ENCODE measurements at regions not wholly inside any gene's neighbourhood (a gene's known extent, or its start where the extent isn't known, plus 50 kb on each side); places are given as distances from the start of the nearest gene placed in this dataset.

GRCh38 chr20:24109008-24109407 is 120.4 kb upstream of the GGTLC1 start:
- no peak for TF ChIP-seq CTCF (IDR thresholded peaks at IDR 0.05; ENCODE audit: unreplicated experiment)
- Mint-ChIP-seq H3K27me3 (ENCODE audit: unreplicated experiment) (peaks cover 4% of the 10 kb centered on the region), H3K4me3 (ENCODE audit: unreplicated experiment) (no peak overlapping the region), H3K9me3 (ENCODE audit: unreplicated experiment) (no peaks in the 10 kb centered on the region), H3K4me1 (ENCODE audit: unreplicated experiment) (no peaks in the 10 kb centered on the region), H3K36me3 (ENCODE audit: low read depth, unreplicated experiment) (no peaks in the 10 kb centered on the region), H3K27ac (ENCODE audit: unreplicated experiment) (no peak overlapping the region)
- DNase-seq (ENCODE audit: low spot score): no peak

- no peak for DNase-seq (ENCODE audit: low spot score)
- Mint-ChIP-seq H3K4me3 (ENCODE audit: unreplicated experiment) (no peak overlapping the region), H3K9me3 (ENCODE audit: unreplicated experiment) (no peaks in the 10 kb centered on the region), H3K27me3 (ENCODE audit: unreplicated experiment) (peaks cover 4% of the 10 kb centered on the region), H3K27ac (ENCODE audit: unreplicated experiment) (no peak overlapping the region), H3K36me3 (ENCODE audit: low read depth, unreplicated experiment) (no peaks in the 10 kb centered on the region), H3K4me1 (ENCODE audit: unreplicated experiment) (no peaks in the 10 kb centered on the region)
- TF ChIP-seq CTCF (IDR thresholded peaks at IDR 0.05; ENCODE audit: unreplicated experiment): no peak
Measured at GRCh38 chr20:24108581-24108980, 120.0 kb upstream of the GGTLC1 start.

GRCh38 chr20:24106801-24107445 is 118.3 kb upstream of the GGTLC1 start:
- H3K9me3 Mint-ChIP-seq (ENCODE audit: unreplicated experiment): no peaks in the 10 kb centered on the region
- no peak for DNase-seq (ENCODE audit: low spot score)
- H3K36me3 Mint-ChIP-seq (ENCODE audit: low read depth, unreplicated experiment): no peaks in the 10 kb centered on the region
- H3K4me3 Mint-ChIP-seq (ENCODE audit: unreplicated experiment): no peak overlapping the region
- H3K27ac Mint-ChIP-seq (ENCODE audit: unreplicated experiment): no peak overlapping the region
- no peaks in the 10 kb centered on the region for H3K4me1 Mint-ChIP-seq (ENCODE audit: unreplicated experiment)
- TF ChIP-seq CTCF (IDR thresholded peaks at IDR 0.05; ENCODE audit: unreplicated experiment): no peak
- H3K27me3 Mint-ChIP-seq (ENCODE audit: unreplicated experiment): peaks cover 4% of the 10 kb centered on the region

- Mint-ChIP-seq H3K27me3 (ENCODE audit: unreplicated experiment) (peaks cover 4% of the 10 kb centered on the region), H3K9me3 (ENCODE audit: unreplicated experiment) (no peaks in the 10 kb centered on the region), H3K36me3 (ENCODE audit: low read depth, unreplicated experiment) (no peaks in the 10 kb centered on the region), H3K27ac (ENCODE audit: unreplicated experiment) (no peak overlapping the region), H3K4me3 (ENCODE audit: unreplicated experiment) (no peak overlapping the region), H3K4me1 (ENCODE audit: unreplicated experiment) (no peaks in the 10 kb centered on the region)
- no peak for DNase-seq (ENCODE audit: low spot score)
- no peak for TF ChIP-seq CTCF (IDR thresholded peaks at IDR 0.05; ENCODE audit: unreplicated experiment)
Measured at GRCh38 chr20:24106150-24106800, 117.7 kb upstream of the GGTLC1 start.

- no peak overlapping the region for H3K27ac Mint-ChIP-seq (ENCODE audit: unreplicated experiment)
- H3K36me3 Mint-ChIP-seq (ENCODE audit: low read depth, unreplicated experiment): no peaks in the 10 kb centered on the region
- H3K27me3 Mint-ChIP-seq (ENCODE audit: unreplicated experiment): peaks cover 4% of the 10 kb centered on the region
Measured at GRCh38 chr20:24102749-24103333, 114.3 kb upstream of the GGTLC1 start.

More at GRCh38 chr20:24102749-24103333, 114.3 kb upstream of the GGTLC1 start:
- TF ChIP-seq CTCF (IDR thresholded peaks at IDR 0.05; ENCODE audit: unreplicated experiment): no peak
- H3K4me3 Mint-ChIP-seq (ENCODE audit: unreplicated experiment): no peak overlapping the region
- DNase-seq (ENCODE audit: low spot score): no peak
- no peaks in the 10 kb centered on the region for H3K4me1 Mint-ChIP-seq (ENCODE audit: unreplicated experiment)
- H3K9me3 Mint-ChIP-seq (ENCODE audit: unreplicated experiment): no peaks in the 10 kb centered on the region
